NT2/D1 (cell line): ENCODE measurements at regions not wholly inside any gene's neighbourhood (a gene's known extent, or its start where the extent isn't known, plus 50 kb on each side); places are given as distances from the start of the nearest gene placed in this dataset.

Source experiments
- SUZ12 ChIP-seq: IDR thresholded peaks from 2 replicates; pipeline ENCODE4 v1.6.1; 2011; ENCODE audit not compliant: insufficient read length, insufficient read depth; ENCODE audit errors: extremely low read depth
- YY1 ChIP-seq: IDR thresholded peaks from 2 replicates; pipeline ENCODE4 v1.6.1; 2011; ENCODE audit not compliant: insufficient read length, insufficient read depth

DNA sequence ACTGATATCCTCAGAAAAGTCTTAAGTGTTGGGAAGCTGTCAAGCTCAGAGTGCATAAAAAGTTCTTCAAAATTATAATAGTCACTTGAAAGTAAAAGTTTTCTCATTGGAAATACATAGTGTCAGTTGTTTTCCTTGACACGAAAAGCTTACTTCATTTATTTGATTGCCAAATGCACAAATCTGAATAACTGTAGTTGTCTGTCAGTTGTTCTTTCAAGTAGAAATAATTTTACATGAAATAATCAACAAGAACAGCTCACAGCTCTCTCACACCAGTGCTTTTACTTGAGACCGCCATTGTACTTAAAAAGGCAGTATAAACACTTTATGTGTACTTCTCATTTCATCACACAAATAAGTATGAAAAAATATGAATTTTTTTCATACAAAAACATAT lies 163.3 kb upstream of the NXPH2 start:
- no peak for TF ChIP-seq YY1
- TF ChIP-seq SUZ12: no peak
